NB4 (cell line): ENCODE measurements at regions not wholly inside any gene's neighbourhood (a gene's known extent, or its start where the extent isn't known, plus 50 kb on each side); places are given as distances from the start of the nearest gene placed in this dataset.

Experiments
- DNase-seq: peaks from one replicate; pipeline ENCODE4 v3.0.0; 2010; ENCODE audit warnings: low read depth
- H3K4me3 ChIP-seq: one replicate; pipeline ENCODE4 v1.5.1; 2011; ENCODE audit warnings: mild to moderate bottlenecking, low read depth, low read length, moderate library complexity
- CTCF ChIP-seq: IDR thresholded peaks from one replicate; pipeline ENCODE4 v1.5.1; 2012; ENCODE audit warnings: low read depth, low read length
- MAX ChIP-seq: IDR thresholded peaks from 2 replicates; pipeline ENCODE4 v1.6.1; 2011; ENCODE audit warnings: low read depth, low read length
- MYC ChIP-seq: IDR thresholded peaks from 2 replicates; pipeline ENCODE4 v1.6.1; 2011; ENCODE audit warnings: low read depth, low read length
- POLR2A ChIP-seq: IDR thresholded peaks from 2 replicates; pipeline ENCODE4 v1.6.1; 2011; ENCODE audit warnings: mild to moderate bottlenecking; ENCODE audit not compliant: insufficient read length; ENCODE audit errors: extremely low read depth

- TF ChIP-seq MYC: no peak
- no peak for TF ChIP-seq CTCF
- TF ChIP-seq MAX: no peak
- TF ChIP-seq POLR2A: no peak
- H3K4me3 ChIP-seq: no peak overlapping the region
Measured at GRCh38 chr20:51898788-51899187, 96.5 kb upstream of the SALL4 start.

GRCh38 chr20:51894619-51895018 is 92.3 kb upstream of the SALL4 start:
- TF ChIP-seq CTCF (no peak), MAX (no peak), MYC (no peak), POLR2A (no peak)
- H3K4me3 ChIP-seq: no peak overlapping the region
- DNase-seq: no peak

More at GRCh38 chr20:51898788-51899187, 96.5 kb upstream of the SALL4 start:
- DNase-seq: no peak

GRCh38 chr20:51894201-51894600 is 91.9 kb upstream of the SALL4 start:
- no peak for TF ChIP-seq MAX
- no peak for TF ChIP-seq MYC
- no peak for TF ChIP-seq POLR2A
- TF ChIP-seq CTCF: no peak
- DNase-seq: no peak
- no peak overlapping the region for H3K4me3 ChIP-seq

- no peak for DNase-seq
- TF ChIP-seq MAX (no peak), MYC (no peak), POLR2A (no peak), CTCF (no peak)
- H3K4me3 ChIP-seq: no peak overlapping the region
Measured at GRCh38 chr20:51893723-51894122, 91.4 kb upstream of the SALL4 start.

- TF ChIP-seq MYC (no peak), CTCF (no peak), POLR2A (no peak), MAX (no peak)
- H3K4me3 ChIP-seq: no peak overlapping the region
- DNase-seq: no peak
Measured at GRCh38 chr20:51890003-51890402, 87.7 kb upstream of the SALL4 start.

GRCh38 chr20:51889466-51889865 is 87.1 kb upstream of the SALL4 start:
- DNase-seq: no peak
- TF ChIP-seq MAX (no peak), CTCF (no peak), POLR2A (no peak), MYC (no peak)
- no peak overlapping the region for H3K4me3 ChIP-seq
